DMS153 treated with DMSO at 0.1 percent for 48 hours (cell line): ENCODE measurements at regions not wholly inside any gene's neighbourhood (a gene's known extent, or its start where the extent isn't known, plus 50 kb on each side); places are given as distances from the start of the nearest gene placed in this dataset.
"Not testable (repeated sequence)": the region's sequence is repeated elsewhere in the genome, so short reads cannot be mapped to it uniquely, and the experiment has no call there.

ENCODE experiments used
- DNase-seq: peaks from one replicate; lab custom pipeline; 2025; ENCODE audit not compliant: unreplicated experiment; lab: John Stamatoyannopoulos, UW

- no peak for DNase-seq
Measured at GRCh38 chr20:52446421-52447224, 255.0 kb upstream of the ZFP64 start.

- no peak for DNase-seq
Measured at GRCh38 chr20:52444455-52444854, 252.9 kb upstream of the ZFP64 start.

DNA sequence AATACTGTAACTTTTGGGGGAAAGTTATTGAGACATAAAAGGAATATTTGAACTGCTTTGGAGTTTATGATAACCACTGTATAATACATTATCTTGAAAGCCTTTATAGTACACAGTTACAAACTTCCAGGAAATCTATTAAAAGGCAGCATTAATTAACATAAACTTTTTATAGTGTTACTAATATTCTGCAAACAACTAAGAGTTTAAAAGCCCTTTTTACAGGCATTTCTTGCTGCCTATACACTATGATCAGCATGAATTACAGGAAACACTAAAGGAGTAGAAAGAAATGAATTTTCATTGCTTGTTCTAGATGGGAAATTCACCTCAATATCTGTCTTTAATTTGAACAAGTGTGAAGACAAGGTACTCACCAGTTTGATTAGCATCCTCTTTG, 252.3 kb upstream of the ZFP64 start:
- no peak for DNase-seq

GRCh38 chr20:52441710-52442109, 250.1 kb upstream of the ZFP64 start:
- no peak for DNase-seq

DNA sequence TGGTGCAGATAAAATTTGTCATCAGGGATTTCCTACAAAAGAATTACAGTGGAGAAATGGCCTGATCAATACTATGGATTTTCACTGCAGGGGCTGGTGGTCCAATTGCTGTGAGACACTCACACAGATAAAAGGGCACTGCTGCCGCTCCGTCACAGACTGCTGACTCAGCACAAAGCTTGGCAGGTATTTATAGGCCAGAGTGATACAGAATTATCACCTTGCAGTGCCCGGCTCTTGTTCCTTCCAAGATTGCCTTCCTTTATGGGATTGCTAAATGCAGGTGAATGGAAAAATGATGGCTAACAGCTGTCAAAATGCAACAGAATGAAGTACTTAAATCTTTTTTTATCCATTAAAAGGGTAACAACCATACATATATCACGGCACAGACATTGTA, 247.8 kb upstream of the ZFP64 start:
- DNase-seq, result no peak

- DNase-seq, result no peak
Measured at GRCh38 chr20:52438326-52438963, 246.9 kb upstream of the ZFP64 start.

- no peak for DNase-seq
Measured at GRCh38 chr20:52434453-52434852, 242.9 kb upstream of the ZFP64 start.

GRCh38 chr20:52434041-52434425, 242.5 kb upstream of the ZFP64 start:
- DNase-seq, result no peak

GRCh38 chr20:52433326-52434040, 241.9 kb upstream of the ZFP64 start:
- no peak for DNase-seq

GRCh38 chr20:52432740-52433139, 241.2 kb upstream of the ZFP64 start:
- no peak for DNase-seq

DNA sequence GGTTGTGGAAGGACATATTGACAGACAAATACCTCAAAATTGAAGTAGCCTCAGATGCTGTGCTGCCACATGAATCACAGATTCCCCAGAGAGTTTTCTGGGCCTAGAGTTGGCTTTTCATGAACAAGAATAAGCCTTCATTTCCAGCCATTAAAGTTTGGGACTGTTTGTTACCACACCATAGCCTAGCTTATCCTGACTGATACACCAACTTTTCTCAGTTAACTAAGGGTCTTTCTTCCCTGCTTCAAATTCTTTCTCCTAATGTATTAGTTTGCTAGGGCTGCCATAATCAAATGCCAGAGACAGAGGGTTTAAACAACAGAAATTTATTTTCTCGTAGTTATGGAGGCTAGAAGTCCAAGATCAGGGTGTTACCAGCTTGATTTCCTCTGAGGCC, 237.4 kb upstream of the ZFP64 start:
- no peak for DNase-seq

GRCh38 chr20:52427960-52428359, 236.4 kb upstream of the ZFP64 start:
- DNase-seq, result no peak

GRCh38 chr20:52426856-52427255, 235.3 kb upstream of the ZFP64 start:
- DNase-seq, result no peak

DNA sequence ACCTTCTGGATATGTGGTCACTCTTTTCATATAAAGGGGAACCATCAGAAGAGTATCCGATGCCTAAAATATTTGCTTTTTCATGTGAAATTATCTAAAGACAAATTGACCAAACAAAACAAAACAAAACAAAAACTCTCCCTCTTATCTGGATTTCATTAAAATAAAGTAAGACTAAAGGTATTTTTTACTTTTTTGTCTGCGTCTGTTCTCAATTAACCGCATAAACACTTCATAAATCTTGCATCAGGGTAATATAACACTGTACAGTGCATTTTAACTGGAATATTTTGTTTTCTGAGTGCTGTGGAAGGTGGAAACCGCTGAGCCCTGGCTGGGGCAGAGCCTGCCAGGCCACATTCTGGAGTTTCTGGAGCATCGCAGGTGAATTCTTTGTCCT, 234.1 kb upstream of the ZFP64 start:
- no peak for DNase-seq

GRCh38 chr20:52425253-52425652, 233.7 kb upstream of the ZFP64 start:
- DNase-seq, result no peak

- DNase-seq, result not testable (repeated sequence)
Measured at GRCh38 chr20:52424357-52424942, 232.9 kb upstream of the ZFP64 start.

- DNase-seq, result not testable (repeated sequence)
Measured at GRCh38 chr20:52423536-52424140, 232.1 kb upstream of the ZFP64 start.

GRCh38 chr20:52422574-52423336, 231.2 kb upstream of the ZFP64 start:
- no peak for DNase-seq

DNA sequence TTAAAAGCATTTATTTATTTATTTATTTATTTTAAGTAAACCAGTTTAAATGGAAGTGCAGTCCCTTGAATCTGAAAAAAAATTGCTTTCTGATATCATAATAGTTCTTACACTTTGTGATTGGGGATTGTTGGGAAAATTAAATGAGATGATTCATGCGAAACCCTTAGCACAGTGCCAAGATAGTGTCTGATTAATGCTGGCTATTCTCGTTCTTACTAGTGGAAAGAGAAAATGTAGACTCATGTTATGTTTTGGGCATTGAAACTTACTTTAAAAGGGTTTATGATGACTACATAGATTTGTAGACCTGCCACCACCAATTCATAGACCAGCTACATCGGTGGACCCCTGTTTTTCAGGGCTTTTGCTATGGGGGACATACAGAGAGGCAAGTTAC, 229.2 kb upstream of the ZFP64 start:
- DNase-seq, result no peak

GRCh38 chr20:52419205-52419604, 227.6 kb upstream of the ZFP64 start:
- no peak for DNase-seq

DNA sequence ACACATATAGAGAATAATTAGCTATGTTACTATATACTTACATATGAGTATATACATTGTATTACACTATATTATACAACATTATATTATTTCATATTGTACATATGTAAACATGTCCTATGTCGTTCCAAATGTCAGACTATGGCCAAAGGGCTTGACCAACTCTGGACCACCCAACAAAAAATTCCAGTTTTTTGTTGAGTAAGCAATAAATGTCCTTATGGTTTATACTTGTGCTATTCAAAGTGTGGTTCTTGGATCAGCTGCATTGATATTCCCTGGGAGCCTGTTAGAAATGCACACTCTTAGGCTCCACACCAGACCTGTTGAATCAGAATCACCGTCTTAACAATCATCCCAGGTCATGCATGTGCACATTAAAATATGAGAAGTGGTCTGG, 225.4 kb upstream of the ZFP64 start:
- no peak for DNase-seq
